H1 (cell line): ENCODE measurements at regions not wholly inside any gene's neighbourhood (a gene's known extent, or its start where the extent isn't known, plus 50 kb on each side); places are given as distances from the start of the nearest gene placed in this dataset.

Source experiments
- ASH2L ChIP-seq: fragments of 200-600, 300-600 bp; sonication (generic); IDR thresholded peaks from one replicate; pipeline ENCODE4 v1.7.1; 2017; ENCODE audit warnings: low read length
- HDAC2 ChIP-seq, 2 experiments: fragments of 300-600 bp in 1 of 2; sonication (generic) in 1 of 2; IDR thresholded peaks; 2 replicates each; pipeline ENCODE4 v1.6.1; 2011 to 2012; ENCODE audit warnings: low read depth in 2 of 2, low read length in 2 of 2, mild to moderate bottlenecking in 2 of 2, moderate library complexity in 2 of 2, borderline replicate concordance in 1 of 2, inconsistent platforms in 1 of 2
- PHF8 ChIP-seq: fragments of 200-600 bp; sonication (generic); conservative IDR thresholded peaks from 2 replicates; pipeline ENCODE4 v1.7.1; 2012; ENCODE audit warnings: low read depth, mild to moderate bottlenecking, inconsistent platforms, low read length, moderate library complexity

GRCh38 chr5:112569596-112569995 lies 150.5 kb upstream of the EPB41L4A start (continued):
- TF ChIP-seq PHF8, result no peak
- no peak for TF ChIP-seq HDAC2 (IDR thresholded peaks at IDR 0.05; ENCODE audit: borderline replicate concordance in 1 of 2, low read depth in 2 of 2, low read length in 2 of 2)
- TF ChIP-seq ASH2L, result no peak
- TF ChIP-seq, all 59 proteins: peak for 0
